Cardiac fibroblast (primary cell): ENCODE measurements at regions not wholly inside any gene's neighbourhood (a gene's known extent, or its start where the extent isn't known, plus 50 kb on each side); places are given as distances from the start of the nearest gene placed in this dataset.

Experiments used
- DNase-seq, 2 donors: peaks; one replicate each; pipeline versions ENCODE4 v3.0.0 to v3.0.0-alpha.2; 2010; ENCODE audit warnings: low read depth in 2 of 2
- H3K4me3 ChIP-seq, 2 donors: replicated peaks in 1 of 2; 1 replicate in 1 of 2; 2 replicates in 1 of 2; pipeline ENCODE4 v1.5.1; 2011; ENCODE audit warnings: low read depth in 2 of 2, low read length in 2 of 2, mild to moderate bottlenecking in 2 of 2, moderate library complexity in 1 of 2
- CTCF ChIP-seq: IDR thresholded peaks from one replicate; pipeline ENCODE4 v1.5.1; 2011; ENCODE audit warnings: low read depth, mild to moderate bottlenecking, low read length, inconsistent platforms

GRCh38 chr11:119845756-119846155, 116.8 kb upstream of the NECTIN1 start:
- TF ChIP-seq CTCF = no peak
- H3K4me3 ChIP-seq = no peak overlapping the region
- DNase-seq = no peak

GRCh38 chr11:119845305-119845704, 116.3 kb upstream of the NECTIN1 start:
- no peak for DNase-seq
- TF ChIP-seq CTCF = no peak
- H3K4me3 ChIP-seq = no peak overlapping the region

GRCh38 chr11:119844808-119845207, 115.8 kb upstream of the NECTIN1 start:
- TF ChIP-seq CTCF = no peak
- H3K4me3 ChIP-seq = no peak overlapping the region
- no peak for DNase-seq

- no peak for TF ChIP-seq CTCF
- H3K4me3 ChIP-seq = no peak overlapping the region
- DNase-seq = peak in 1 of 2 donors; percentile 0
Measured at GRCh38 chr11:119843877-119844276, 114.9 kb upstream of the NECTIN1 start.

- H3K4me3 ChIP-seq = no peak overlapping the region
- DNase-seq = no peak
- no peak for TF ChIP-seq CTCF
Measured at GRCh38 chr11:119842731-119843130, 113.7 kb upstream of the NECTIN1 start.

GRCh38 chr11:119839476-119840133, 110.6 kb upstream of the NECTIN1 start:
- H3K4me3 ChIP-seq = no peak overlapping the region
- no peak for TF ChIP-seq CTCF
- no peak for DNase-seq

- no peak for TF ChIP-seq CTCF
- no peak overlapping the region for H3K4me3 ChIP-seq
- no peak for DNase-seq
Measured at GRCh38 chr11:119835753-119836152, 106.8 kb upstream of the NECTIN1 start.
